HK-2 (cell line): ENCODE measurements at regions not wholly inside any gene's neighbourhood (a gene's known extent, or its start where the extent isn't known, plus 50 kb on each side); places are given as distances from the start of the nearest gene placed in this dataset.

ENCODE experiments used
- DNase-seq: peaks from one replicate; pipeline ENCODE4 v3.0.0-alpha.2; 2018; ENCODE audit not compliant: unreplicated experiment

GRCh38 chr2:18787726-18788125, 198.4 kb upstream of the NT5C1B start:
- DNase-seq, result no peak

GRCh38 chr2:18784245-18784644, 194.9 kb upstream of the NT5C1B start:
- DNase-seq, result no peak

GRCh38 chr2:18781541-18782280, 192.3 kb upstream of the NT5C1B start:
- no peak for DNase-seq

GRCh38 chr2:18777250-18777812, 188.0 kb upstream of the NT5C1B start:
- DNase-seq, result no peak

GRCh38 chr2:18771212-18771611, 181.8 kb upstream of the NT5C1B start:
- no peak for DNase-seq

GRCh38 chr2:18763338-18763737, 174.0 kb upstream of the NT5C1B start:
- DNase-seq, result no peak

GRCh38 chr2:18762667-18763066, 173.3 kb upstream of the NT5C1B start:
- DNase-seq, result no peak

- DNase-seq, result no peak
Observed at GRCh38 chr2:18754286-18754685, 164.9 kb upstream of the NT5C1B start.

- DNase-seq, result no peak
Observed at GRCh38 chr2:18753722-18754121, 164.4 kb upstream of the NT5C1B start.

- DNase-seq, result no peak
Observed at GRCh38 chr2:18752667-18753422, 163.5 kb upstream of the NT5C1B start.

GRCh38 chr2:18752022-18752493, 162.7 kb upstream of the NT5C1B start:
- no peak for DNase-seq

- DNase-seq, result no peak
Observed at GRCh38 chr2:18750672-18751554, 161.5 kb upstream of the NT5C1B start.

GRCh38 chr2:18749912-18750526, 160.7 kb upstream of the NT5C1B start:
- DNase-seq, result peak; percentile 16

GRCh38 chr2:18745431-18746272, 156.3 kb upstream of the NT5C1B start:
- no peak for DNase-seq

- DNase-seq, result no peak
Observed at GRCh38 chr2:18741895-18742732, 152.7 kb upstream of the NT5C1B start.

GRCh38 chr2:18741191-18741590, 151.8 kb upstream of the NT5C1B start:
- no peak for DNase-seq

GRCh38 chr2:18740474-18740881, 151.1 kb upstream of the NT5C1B start:
- no peak for DNase-seq

GRCh38 chr2:18731666-18732065, 142.3 kb upstream of the NT5C1B start:
- DNase-seq, result no peak

- no peak for DNase-seq
Observed at GRCh38 chr2:18724371-18725145, 135.2 kb upstream of the NT5C1B start.
